Neural cell (in vitro differentiated cells): ENCODE measurements at regions not wholly inside any gene's neighbourhood (a gene's known extent, or its start where the extent isn't known, plus 50 kb on each side); places are given as distances from the start of the nearest gene placed in this dataset.

Experiments
- EP300 ChIP-seq: fragments of 450-650 bp; conservative IDR thresholded peaks from 2 replicates; pipeline ENCODE4 v1.6.1; 2014; ENCODE audit warnings: antibody characterized with exemption, mild to moderate bottlenecking, moderate library complexity; ENCODE audit not compliant: poor library complexity, severe bottlenecking
- EZH2 ChIP-seq: fragments of 200-600, 300-800 bp; shearing (Covaris generic), sonication (generic); IDR thresholded peaks from 2 replicates; pipeline ENCODE4 v1.6.1; 2014; ENCODE audit warnings: antibody characterized with exemption, low read length, borderline replicate concordance, mild to moderate bottlenecking; ENCODE audit not compliant: insufficient read depth, poor library complexity, severe bottlenecking
- POLR2AphosphoS5 ChIP-seq: IDR thresholded peaks from 2 replicates; pipeline ENCODE4 v1.6.1; 2012
- RAD21 ChIP-seq: fragments of 450-650 bp; conservative IDR thresholded peaks from 2 replicates; pipeline ENCODE4 v1.6.1; 2014; ENCODE audit warnings: antibody characterized with exemption, mild to moderate bottlenecking, moderate library complexity
- TAF1 ChIP-seq: IDR thresholded peaks from 2 replicates; pipeline ENCODE4 v1.6.1; 2012; ENCODE audit warnings: low read depth
- TF ChIP-seq, protein P1 (sequence below): fragments of 450-650 bp; IDR thresholded peaks from 2 replicates; pipeline ENCODE4 v1.5.1; 2014; ENCODE audit warnings: antibody characterized with exemption, mild to moderate bottlenecking, moderate library complexity; ENCODE audit not compliant: poor library complexity, severe bottlenecking

DNA sequence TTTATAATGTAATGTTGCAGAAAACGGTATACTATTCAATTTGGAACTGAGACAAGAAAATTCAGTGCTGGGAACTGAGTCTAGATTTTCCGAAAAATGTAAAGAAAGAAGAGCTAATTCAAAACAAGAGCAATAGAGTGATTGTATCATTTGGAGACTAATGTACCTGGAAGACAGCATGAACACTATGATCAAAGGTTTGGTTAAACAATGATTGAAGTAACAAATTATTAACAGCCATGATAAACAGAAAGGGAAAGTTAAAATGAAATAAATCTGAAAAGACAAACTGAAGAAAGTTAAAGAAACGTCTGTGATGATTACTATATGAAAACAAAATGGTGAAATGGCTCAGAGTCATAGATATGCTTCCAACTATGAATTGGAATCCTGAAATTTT, 300.6 kb upstream of the MPDZ start:
- TF ChIP-seq EZH2 = no peak
- TF ChIP-seq, protein P1, sequence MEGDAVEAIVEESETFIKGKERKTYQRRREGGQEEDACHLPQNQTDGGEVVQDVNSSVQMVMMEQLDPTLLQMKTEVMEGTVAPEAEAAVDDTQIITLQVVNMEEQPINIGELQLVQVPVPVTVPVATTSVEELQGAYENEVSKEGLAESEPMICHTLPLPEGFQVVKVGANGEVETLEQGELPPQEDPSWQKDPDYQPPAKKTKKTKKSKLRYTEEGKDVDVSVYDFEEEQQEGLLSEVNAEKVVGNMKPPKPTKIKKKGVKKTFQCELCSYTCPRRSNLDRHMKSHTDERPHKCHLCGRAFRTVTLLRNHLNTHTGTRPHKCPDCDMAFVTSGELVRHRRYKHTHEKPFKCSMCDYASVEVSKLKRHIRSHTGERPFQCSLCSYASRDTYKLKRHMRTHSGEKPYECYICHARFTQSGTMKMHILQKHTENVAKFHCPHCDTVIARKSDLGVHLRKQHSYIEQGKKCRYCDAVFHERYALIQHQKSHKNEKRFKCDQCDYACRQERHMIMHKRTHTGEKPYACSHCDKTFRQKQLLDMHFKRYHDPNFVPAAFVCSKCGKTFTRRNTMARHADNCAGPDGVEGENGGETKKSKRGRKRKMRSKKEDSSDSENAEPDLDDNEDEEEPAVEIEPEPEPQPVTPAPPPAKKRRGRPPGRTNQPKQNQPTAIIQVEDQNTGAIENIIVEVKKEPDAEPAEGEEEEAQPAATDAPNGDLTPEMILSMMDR = no peak
- no peak for TF ChIP-seq TAF1
- no peak for TF ChIP-seq POLR2AphosphoS5
- TF ChIP-seq EP300 = no peak
- no peak for TF ChIP-seq RAD21
